Medulla oblongata (tissue), 1 donor: ENCODE measurements at regions not wholly inside any gene's neighbourhood (a gene's known extent, or its start where the extent isn't known, plus 50 kb on each side); places are given as distances from the start of the nearest gene placed in this dataset.

Experiments
- DNase-seq: peaks from one replicate; pipeline ENCODE4 v3.0.0-alpha.2; 2015; ENCODE audit errors: extremely low spot score

- DNase-seq, result no peak
Observed at GRCh38 chr9:79806086-79806485, 234.3 kb downstream of the TLE4 start.

GRCh38 chr9:79801459-79801858, 229.7 kb downstream of the TLE4 start:
- no peak for DNase-seq

DNA sequence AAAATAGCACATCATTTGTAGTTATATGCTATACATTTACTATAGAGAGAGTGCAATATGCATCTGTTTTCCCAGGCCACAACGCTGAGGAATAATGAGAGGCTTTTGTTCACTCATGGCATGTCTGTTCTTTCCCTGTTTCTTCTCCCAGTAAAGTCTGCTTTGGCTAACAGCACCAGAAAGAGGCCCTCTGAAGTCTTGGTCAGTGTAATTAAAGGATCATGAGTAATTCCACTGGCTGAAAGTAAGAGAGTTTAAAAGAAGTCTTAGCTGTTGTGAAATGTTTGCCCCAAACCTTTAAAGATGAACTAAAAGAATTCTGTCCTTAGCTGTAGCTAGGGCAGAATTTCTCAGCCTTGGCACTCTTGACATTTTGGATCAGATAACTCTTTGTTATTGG, 228.8 kb downstream of the TLE4 start:
- no peak for DNase-seq

GRCh38 chr9:79799691-79800335, 228.0 kb downstream of the TLE4 start:
- DNase-seq, result no peak

GRCh38 chr9:79798450-79798849, 226.7 kb downstream of the TLE4 start:
- DNase-seq, result no peak

DNA sequence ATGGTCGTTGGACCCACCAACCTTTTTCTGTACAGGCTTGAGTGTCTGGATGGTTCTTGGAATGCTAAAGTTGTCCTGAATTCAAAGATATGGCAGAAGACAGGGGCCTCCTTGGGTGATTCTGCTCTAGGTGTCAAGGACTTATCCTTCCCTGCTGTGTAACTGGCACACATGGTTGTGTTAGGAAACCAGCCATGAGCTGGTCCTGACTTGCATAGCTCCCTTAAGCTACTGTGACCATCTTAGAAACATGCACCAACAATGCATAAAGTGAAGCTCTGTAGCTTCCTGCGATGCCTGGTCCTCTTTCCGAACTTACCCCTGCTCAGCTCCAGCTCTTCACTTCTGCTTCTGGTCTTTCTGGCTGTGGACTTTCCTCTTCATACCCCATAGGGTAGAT, 224.6 kb downstream of the TLE4 start:
- DNase-seq, result no peak

DNA sequence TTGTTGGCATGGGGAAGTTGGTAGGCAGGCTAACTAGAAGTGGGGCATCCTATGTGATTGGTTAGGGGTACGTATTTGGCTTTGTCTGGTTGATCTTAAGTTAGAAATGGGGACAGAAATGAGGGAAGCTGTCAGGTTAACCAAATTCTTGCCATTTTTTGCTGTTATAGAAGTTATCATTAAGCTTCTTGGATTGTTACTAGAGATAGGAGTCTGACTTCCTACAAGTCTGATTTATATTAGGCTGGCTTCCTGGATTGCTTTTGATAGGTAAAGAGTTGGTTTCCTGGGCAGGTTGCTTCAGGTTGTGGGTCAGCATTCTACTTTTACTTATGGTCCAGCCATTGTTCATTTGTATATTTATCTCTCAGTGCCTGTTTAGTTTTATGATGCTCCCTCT, 216.9 kb downstream of the TLE4 start:
- no peak for DNase-seq

GRCh38 chr9:79781263-79781662, 209.5 kb downstream of the TLE4 start:
- no peak for DNase-seq

DNA sequence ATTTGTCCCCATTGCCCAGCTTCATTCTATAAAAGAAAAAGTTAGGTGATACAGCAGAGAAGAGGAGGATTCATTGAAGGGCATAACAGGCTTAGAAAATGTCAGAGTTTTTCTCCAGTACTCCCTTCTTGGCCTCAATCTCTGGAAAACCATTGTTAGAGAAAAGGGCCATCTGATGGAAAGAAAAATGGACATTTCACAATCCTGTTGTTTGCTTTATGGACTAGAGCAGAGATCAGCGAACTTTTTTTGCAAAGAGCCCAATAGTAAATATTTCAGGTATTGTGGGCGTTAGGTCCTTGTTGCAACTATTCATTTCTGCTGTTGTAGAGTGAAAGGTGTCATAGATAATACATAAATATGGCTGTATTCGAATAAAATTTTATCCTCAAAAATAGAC, 208.8 kb downstream of the TLE4 start:
- no peak for DNase-seq

GRCh38 chr9:79779901-79780300, 208.1 kb downstream of the TLE4 start:
- DNase-seq, result no peak

DNA sequence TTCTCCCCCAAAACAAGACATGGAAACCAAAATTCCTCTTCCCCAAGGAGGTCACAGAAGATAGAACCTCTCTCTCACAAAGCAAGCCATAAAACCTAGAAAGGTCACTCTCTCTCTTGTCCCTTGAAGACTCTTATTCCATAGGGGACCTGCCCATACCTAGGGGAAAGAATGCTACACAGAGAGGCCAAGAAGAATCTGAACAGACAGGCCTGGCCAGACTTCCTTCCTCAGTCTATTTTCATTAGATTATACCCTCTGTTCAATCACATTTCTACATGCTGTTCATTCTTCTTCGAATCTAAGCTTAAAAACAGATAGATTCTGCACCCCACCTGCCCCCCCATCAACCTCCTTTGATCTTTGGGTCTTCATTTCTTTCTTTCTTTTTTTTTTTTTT, 206.8 kb downstream of the TLE4 start:
- no peak for DNase-seq

DNA sequence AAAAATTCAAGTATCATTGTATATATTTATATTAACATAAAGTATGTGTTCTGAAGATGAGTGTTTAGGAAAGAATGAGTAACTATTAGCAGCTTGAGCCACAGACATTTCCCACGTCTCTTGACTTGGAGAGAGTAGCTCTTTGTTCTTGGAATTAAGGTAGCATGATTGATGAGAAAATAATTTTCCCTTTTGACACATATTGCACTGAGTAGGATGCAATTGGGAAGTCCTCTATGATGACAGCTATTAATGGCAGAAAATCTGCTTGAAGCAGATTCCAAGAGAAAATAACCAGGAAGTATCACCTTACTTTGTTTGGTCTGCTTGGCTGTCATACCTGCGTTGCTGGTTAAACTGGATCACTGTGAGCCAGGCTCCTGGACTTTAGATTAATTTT, 204.8 kb downstream of the TLE4 start:
- DNase-seq, result no peak
